ENCODE measurements at regions not wholly inside any gene's neighbourhood (a gene's known extent, or its start where the extent isn't known, plus 50 kb on each side); places are given as distances from the start of the nearest gene placed in this dataset.

DNA sequence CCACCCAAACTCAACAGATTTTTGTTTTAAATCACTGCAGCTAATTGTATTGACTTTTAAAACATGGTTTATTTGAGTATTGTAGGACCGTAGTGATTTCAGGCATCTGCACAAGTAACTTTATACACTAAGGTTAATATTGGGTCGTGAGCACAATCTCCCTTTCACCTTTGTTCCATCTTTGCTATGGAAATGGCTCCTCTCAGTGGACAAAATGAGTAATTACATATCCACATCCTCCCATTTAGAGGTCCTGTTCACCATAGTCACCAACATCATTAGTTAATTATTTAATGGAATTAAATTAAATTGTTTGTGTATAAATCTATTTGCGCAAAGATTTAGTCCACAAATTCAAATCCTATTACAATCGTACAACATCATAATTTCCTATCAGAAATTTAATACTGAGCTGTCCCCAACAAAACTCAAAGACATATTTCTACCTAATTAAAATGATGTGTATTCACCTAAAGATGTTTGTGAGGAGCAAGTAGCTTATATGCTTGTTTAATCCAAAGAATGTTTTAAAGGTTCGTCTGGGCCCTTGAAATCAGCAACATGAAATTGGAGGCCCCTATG, 173.0 kb upstream of the DAPK1 start:
- FAIRE-seq (peak; percentile 71), DNase-seq (ENCODE audit: insufficient read length, low spot score) (no peak)
- TF ChIP-seq, protein P1, sequence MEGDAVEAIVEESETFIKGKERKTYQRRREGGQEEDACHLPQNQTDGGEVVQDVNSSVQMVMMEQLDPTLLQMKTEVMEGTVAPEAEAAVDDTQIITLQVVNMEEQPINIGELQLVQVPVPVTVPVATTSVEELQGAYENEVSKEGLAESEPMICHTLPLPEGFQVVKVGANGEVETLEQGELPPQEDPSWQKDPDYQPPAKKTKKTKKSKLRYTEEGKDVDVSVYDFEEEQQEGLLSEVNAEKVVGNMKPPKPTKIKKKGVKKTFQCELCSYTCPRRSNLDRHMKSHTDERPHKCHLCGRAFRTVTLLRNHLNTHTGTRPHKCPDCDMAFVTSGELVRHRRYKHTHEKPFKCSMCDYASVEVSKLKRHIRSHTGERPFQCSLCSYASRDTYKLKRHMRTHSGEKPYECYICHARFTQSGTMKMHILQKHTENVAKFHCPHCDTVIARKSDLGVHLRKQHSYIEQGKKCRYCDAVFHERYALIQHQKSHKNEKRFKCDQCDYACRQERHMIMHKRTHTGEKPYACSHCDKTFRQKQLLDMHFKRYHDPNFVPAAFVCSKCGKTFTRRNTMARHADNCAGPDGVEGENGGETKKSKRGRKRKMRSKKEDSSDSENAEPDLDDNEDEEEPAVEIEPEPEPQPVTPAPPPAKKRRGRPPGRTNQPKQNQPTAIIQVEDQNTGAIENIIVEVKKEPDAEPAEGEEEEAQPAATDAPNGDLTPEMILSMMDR (IDR thresholded peaks at IDR 0.05; ENCODE audit: insufficient read depth, missing control alignments): peak; percentile 88

DNA sequence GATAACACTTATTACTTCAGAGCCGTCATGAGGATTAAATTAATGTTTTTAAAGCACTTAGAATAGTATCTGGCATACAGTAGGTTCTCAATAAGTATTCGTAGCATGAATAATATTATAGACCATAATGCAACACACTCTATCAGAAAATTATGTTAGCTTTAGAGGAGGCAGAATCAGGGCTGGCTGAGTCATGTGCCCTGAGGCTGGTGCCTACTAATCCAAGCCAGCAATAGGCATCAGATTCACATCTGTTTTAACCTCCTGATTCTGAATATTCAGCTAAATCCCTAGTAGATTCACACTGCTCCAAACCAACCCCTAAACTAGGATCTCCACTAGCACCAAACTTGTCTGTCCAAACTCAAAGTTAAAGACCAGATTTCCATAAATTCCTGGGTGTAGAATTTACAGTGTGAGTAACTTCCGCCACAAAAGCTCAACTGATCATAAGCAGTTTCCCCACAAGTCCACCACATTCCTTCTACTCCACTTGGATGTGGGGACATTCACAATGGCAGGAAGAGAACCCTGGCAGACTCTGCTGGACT, 170.0 kb upstream of the DAPK1 start:
- TF ChIP-seq, protein P1 (IDR thresholded peaks at IDR 0.05; ENCODE audit: insufficient read depth, missing control alignments): no peak
- FAIRE-seq (no peak), DNase-seq (ENCODE audit: insufficient read length, low spot score) (no peak)

DNA sequence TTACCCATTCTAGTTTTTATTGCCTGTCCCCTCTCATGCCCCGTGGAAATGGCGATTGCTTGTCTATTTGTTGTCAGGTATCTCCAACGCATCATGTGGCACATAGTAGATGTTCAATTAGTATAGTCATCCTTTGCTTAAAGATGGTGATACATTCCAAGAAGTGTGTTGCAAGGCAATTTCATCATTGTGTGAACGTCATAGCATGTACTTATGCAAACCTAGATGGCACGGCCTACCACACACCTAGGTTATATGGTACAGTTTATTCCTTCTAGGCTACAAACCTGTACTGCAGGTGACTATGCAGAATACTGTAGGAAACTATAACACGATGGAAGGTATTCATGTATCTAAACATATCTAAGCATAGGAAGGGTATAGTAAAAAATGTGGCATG, 163.9 kb upstream of the DAPK1 start:
- no peak for FAIRE-seq
- TF ChIP-seq, protein P1 (IDR thresholded peaks at IDR 0.05; ENCODE audit: insufficient read depth, missing control alignments): no peak
- no peak for DNase-seq (ENCODE audit: insufficient read length, low spot score)

DNA sequence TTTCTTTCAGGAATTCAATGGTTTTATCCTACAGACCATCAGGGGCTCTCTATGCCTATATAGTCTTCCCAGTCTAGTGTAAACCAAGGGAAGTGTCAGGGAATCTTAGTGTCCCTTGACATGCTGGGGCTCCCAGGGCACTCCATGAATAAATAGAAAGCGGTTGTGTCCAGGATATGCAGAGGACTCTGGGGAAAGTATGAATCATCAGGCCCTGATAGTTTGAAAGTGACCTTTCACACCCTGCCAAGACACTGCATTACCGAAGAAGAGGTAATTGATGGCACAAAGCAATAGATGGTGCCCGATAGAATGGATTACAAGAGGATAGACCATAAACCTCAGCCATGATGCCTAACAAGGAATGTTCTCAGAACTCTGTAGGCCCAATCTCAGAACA, 163.3 kb upstream of the DAPK1 start:
- no peak for FAIRE-seq
- TF ChIP-seq, protein P1 (IDR thresholded peaks at IDR 0.05; ENCODE audit: insufficient read depth, missing control alignments): no peak
- DNase-seq (ENCODE audit: insufficient read length, low spot score): no peak

DNA sequence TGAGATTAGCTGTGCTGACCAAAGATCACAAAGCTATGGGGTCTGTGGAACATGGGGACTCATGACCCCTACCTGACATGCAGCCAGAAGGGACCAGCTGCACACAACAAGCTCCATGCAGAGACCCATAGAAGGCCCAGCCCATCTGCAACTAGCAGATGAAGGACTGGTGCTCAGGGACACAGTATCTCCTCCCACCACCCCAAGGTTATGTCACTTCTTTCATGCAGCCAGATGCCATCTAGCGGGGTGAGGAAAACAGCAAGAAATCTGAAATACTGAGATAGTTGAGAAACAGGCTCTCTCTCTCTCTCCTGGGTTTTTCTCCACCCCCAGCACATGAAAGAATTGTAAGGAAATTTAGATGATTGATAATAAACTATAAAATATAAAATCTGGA, 161.3 kb upstream of the DAPK1 start:
- FAIRE-seq (no peak), DNase-seq (ENCODE audit: insufficient read length, low spot score) (no peak)
- TF ChIP-seq, protein P1 (IDR thresholded peaks at IDR 0.05; ENCODE audit: insufficient read depth, missing control alignments): no peak

DNA sequence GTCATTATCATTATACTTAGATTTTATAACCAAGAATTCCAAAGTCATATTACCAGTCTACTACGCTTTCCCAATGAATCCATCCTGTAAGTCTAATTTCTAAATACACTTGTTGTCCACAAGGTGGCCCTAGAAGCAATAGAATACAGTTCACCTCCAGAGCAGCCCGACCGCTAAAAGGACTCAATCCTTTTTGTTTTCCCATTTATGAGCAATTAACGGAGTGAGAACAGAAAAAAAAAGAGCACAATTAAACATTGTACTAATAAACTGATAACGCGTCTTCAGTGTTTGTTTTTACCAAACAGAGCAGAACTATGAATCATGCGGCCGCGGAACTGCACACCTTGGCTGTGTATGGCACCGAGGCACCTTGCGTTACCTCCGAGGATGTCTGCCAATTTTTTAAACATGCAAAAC, 160.7 kb upstream of the DAPK1 start:
- DNase-seq (ENCODE audit: insufficient read length, low spot score) (peak; percentile 29), FAIRE-seq (no peak)
- TF ChIP-seq, protein P1 (IDR thresholded peaks at IDR 0.05; ENCODE audit: insufficient read depth, missing control alignments): peak; percentile 81

DNA sequence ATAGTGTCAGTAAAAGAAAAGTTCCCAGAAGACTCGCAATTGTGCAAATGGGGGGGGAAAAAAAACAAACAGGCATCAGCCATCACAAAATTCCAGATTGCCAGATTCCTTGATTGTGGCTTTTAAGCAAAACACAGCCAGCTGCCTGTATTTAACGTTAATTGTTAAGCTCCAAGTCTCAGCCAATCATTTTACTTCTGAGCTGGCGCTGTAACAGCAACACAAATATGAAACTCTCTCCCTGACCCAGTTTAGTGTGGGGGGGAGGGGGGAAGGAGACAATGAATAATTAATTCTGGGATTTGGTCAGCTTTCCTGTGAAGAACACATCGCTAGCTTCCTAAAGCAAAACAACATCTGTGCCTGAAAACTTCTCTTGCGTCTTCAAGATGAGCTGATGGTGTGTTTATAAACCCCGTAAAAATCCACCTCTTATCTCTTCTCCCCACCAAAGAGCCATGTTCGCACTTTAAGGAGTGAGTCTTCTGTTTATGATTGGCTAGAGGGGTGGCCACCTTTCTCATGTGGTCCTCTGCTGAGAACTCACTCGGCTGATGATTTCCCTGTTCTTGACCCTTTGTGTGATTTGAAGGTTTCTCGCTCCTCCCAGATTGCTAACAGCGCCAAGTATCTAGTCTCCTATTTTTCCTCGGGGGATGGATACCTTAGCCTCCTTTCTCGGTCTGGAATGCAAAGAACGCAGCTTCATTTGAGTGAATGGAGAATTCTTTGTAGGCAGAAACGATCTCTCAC, 160.2 kb upstream of the DAPK1 start:
- no peak for FAIRE-seq
- DNase-seq (ENCODE audit: insufficient read length, low spot score): no peak
- TF ChIP-seq, protein P1 (IDR thresholded peaks at IDR 0.05; ENCODE audit: insufficient read depth, missing control alignments): no peak
